ENCODE measurements at regions not wholly inside any gene's neighbourhood (a gene's known extent, or its start where the extent isn't known, plus 50 kb on each side); places are given as distances from the start of the nearest gene placed in this dataset.

DNA sequence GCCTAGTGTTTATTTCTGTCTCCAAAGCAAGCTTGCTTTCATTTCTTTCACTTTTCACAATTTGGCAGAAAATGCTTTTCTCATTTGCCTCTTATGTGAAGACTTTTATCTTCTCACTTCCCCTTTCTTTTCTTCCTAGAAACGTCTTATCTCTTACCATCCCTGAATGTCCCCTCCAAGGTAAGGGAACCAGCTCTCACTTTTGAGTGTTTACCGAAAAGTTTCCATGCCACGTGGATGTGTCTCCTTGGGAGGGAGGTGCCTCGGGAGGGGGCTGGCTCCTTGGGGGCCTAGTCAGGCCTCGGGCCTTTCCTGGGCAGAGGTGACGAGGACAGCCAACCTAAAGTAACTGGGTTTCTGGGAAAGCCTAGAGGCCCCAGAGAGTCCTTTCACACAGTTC lies 127.4 kb downstream of the CD24 start:
- TF ChIP-seq GATA2 (IDR thresholded peaks at IDR 0.05; ENCODE audit: low read depth, low read length) = no peak
- TF ChIP-seq GATA3 (IDR thresholded peaks at IDR 0.05; ENCODE audit: low read depth, low read length) = no peak

Data from SH-SY5Y (cell line).